Activated T-helper 17 cell treated with anti-CD3 and anti-CD28 coated beads, Interleukin-2, amount 50 U/mL, for 72 hours (primary cell): ENCODE measurements at regions not wholly inside any gene's neighbourhood (a gene's known extent, or its start where the extent isn't known, plus 50 kb on each side); places are given as distances from the start of the nearest gene placed in this dataset.

ENCODE experiments used
- ATAC-seq: fragments of 150-1000 bp; cut with Tn5 transposase; replicated peaks from 2 replicates; pipeline ENCODE4 v1.10.0; 2021; ENCODE audit warnings: mild to moderate bottlenecking, moderate library complexity
- H3K27ac Mint-ChIP-seq: one replicate; pipeline ENCODE4 v1.8.0; 2022; ENCODE audit warnings: mixed read lengths
- H3K27me3 Mint-ChIP-seq: one replicate; pipeline ENCODE4 v1.8.0; 2022; ENCODE audit warnings: mixed read lengths
- H3K36me3 Mint-ChIP-seq: one replicate; pipeline ENCODE4 v1.8.0; 2022; ENCODE audit warnings: low read depth, mild to moderate bottlenecking, mixed read lengths
- H3K4me1 Mint-ChIP-seq: one replicate; pipeline ENCODE4 v1.8.0; 2022; ENCODE audit warnings: mixed read lengths
- H3K4me3 Mint-ChIP-seq: one replicate; pipeline ENCODE4 v1.8.0; 2022; ENCODE audit warnings: mild to moderate bottlenecking, mixed read lengths
- H3K9me3 Mint-ChIP-seq: one replicate; pipeline ENCODE4 v1.8.0; 2022; ENCODE audit warnings: mixed read lengths

GRCh38 chr15:31164573-31164912, 63.0 kb upstream of the TRPM1 start:
- H3K4me3 Mint-ChIP-seq, result no peak overlapping the region
- no peak for ATAC-seq
- H3K9me3 Mint-ChIP-seq, result no peaks in the 10 kb centered on the region
- no peaks in the 10 kb centered on the region for H3K36me3 Mint-ChIP-seq
- H3K27me3 Mint-ChIP-seq, result no peaks in the 10 kb centered on the region
- H3K27ac Mint-ChIP-seq, result no peak overlapping the region
- H3K4me1 Mint-ChIP-seq, result peaks cover 18% of the 10 kb centered on the region

- Mint-ChIP-seq H3K4me1 (peaks cover 18% of the 10 kb centered on the region), H3K27me3 (no peaks in the 10 kb centered on the region), H3K9me3 (no peaks in the 10 kb centered on the region), H3K27ac (no peak overlapping the region), H3K4me3 (no peak overlapping the region), H3K36me3 (no peaks in the 10 kb centered on the region)
- ATAC-seq, result no peak
These were observed 68.0 kb upstream of the TRPM1 start for GRCh38 chr15:31169558-31169957.

DNA sequence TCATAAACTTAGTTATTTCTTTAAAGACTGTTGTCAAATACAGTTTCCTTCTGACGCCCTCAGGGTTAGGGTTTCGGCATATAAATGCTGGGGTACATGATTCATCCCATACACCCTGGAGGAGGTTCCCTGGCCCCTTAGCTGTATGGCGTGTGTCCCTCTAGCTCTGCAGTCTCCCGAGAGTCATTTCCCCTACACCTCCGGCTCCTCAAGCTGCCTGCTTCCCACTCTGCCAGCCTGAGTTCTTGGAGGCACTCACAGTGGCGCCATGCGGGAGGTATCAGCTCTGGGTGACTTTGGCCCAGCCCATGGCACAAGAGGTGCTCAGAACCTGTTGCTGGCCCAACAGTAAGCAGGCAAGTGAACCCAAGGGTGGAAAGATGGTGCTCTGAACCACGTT, 70.2 kb upstream of the TRPM1 start:
- ATAC-seq, result no peak
- Mint-ChIP-seq H3K27ac (no peak overlapping the region), H3K9me3 (no peaks in the 10 kb centered on the region), H3K27me3 (no peaks in the 10 kb centered on the region), H3K4me1 (peaks cover 14% of the 10 kb centered on the region), H3K36me3 (no peaks in the 10 kb centered on the region), H3K4me3 (no peak overlapping the region)

- no peaks in the 10 kb centered on the region for H3K27me3 Mint-ChIP-seq
- H3K27ac Mint-ChIP-seq, result no peak overlapping the region
- H3K4me3 Mint-ChIP-seq, result no peak overlapping the region
- peaks cover 9% of the 10 kb centered on the region for H3K4me1 Mint-ChIP-seq
- no peaks in the 10 kb centered on the region for H3K9me3 Mint-ChIP-seq
- no peaks in the 10 kb centered on the region for H3K36me3 Mint-ChIP-seq
- ATAC-seq, result no peak
These were observed 71.1 kb upstream of the TRPM1 start for GRCh38 chr15:31172606-31173005.

DNA sequence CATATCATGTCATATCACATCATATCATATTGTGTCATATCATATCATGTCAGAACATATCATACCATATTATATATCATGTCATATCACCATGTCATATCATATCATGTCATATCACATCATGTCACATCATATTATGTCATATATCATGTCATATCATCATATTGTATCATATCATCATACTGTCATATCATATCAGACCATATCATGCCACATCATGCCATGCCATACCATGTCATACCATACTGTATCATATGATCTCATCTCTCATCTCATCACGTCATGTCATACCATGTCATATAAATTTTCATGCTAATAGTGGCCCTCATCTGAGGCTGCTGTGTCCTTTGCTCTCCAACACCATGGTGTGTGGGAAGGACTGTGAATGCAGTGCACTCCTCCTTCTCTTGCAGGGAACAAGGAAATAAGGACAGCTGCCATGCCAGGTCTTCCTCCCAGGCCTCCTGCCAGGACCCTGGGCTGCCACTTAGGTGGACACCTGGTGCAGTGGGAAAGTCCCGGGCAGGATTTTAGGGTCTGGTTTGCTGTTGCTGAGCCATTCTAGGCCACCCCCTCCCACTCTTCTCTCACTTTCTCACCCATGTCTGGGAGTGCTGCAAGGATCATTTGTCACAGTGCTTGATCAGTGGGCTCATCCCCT, 72.4 kb upstream of the TRPM1 start:
- no peak for ATAC-seq
- H3K27me3 Mint-ChIP-seq, result no peaks in the 10 kb centered on the region
- H3K27ac Mint-ChIP-seq, result no peak overlapping the region
- H3K4me1 Mint-ChIP-seq, result peaks cover 10% of the 10 kb centered on the region
- H3K9me3 Mint-ChIP-seq, result no peaks in the 10 kb centered on the region
- H3K36me3 Mint-ChIP-seq, result no peaks in the 10 kb centered on the region
- H3K4me3 Mint-ChIP-seq, result no peak overlapping the region

- H3K4me3 Mint-ChIP-seq, result no peak overlapping the region
- no peak for ATAC-seq
These were observed 74.0 kb upstream of the TRPM1 start for GRCh38 chr15:31175484-31175883.

GRCh38 chr15:31177951-31178350, 76.4 kb upstream of the TRPM1 start:
- Mint-ChIP-seq H3K4me1 (peaks cover 19% of the 10 kb centered on the region), H3K27me3 (no peaks in the 10 kb centered on the region), H3K9me3 (no peaks in the 10 kb centered on the region), H3K36me3 (no peaks in the 10 kb centered on the region), H3K27ac (peak overlapping the region; percentile 28), H3K4me3 (peak overlapping the region; percentile 28)
- ATAC-seq, result peak; percentile 74

More at GRCh38 chr15:31175484-31175883, 74.0 kb upstream of the TRPM1 start:
- no peaks in the 10 kb centered on the region for H3K9me3 Mint-ChIP-seq
- H3K27ac Mint-ChIP-seq, result no peak overlapping the region
- H3K36me3 Mint-ChIP-seq, result no peaks in the 10 kb centered on the region
- no peaks in the 10 kb centered on the region for H3K27me3 Mint-ChIP-seq
- peaks cover 19% of the 10 kb centered on the region for H3K4me1 Mint-ChIP-seq

DNA sequence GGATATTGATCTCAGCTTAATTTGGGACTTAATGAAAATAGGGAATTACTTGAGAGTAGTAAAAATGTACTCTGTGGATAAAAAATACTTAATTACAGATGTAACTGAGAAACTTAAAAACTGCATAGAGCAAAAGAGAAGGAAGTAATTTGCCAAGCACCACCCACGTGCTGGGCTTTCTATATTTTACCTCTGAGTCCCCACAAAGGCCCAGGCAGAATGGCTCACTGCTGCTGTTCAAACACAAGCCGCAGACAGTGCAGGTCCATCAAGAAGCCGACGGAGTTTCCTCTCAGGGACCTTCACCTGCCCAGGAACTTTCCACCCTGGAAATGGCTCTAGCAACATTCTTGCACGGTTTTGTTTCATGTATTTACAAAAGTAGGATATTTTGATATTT, 77.2 kb upstream of the TRPM1 start:
- Mint-ChIP-seq H3K9me3 (no peaks in the 10 kb centered on the region), H3K27me3 (no peaks in the 10 kb centered on the region), H3K4me3 (peak overlapping the region; percentile 28), H3K4me1 (peaks cover 19% of the 10 kb centered on the region), H3K27ac (peak overlapping the region; percentile 28), H3K36me3 (no peaks in the 10 kb centered on the region)
- ATAC-seq, result peak; percentile 62

DNA sequence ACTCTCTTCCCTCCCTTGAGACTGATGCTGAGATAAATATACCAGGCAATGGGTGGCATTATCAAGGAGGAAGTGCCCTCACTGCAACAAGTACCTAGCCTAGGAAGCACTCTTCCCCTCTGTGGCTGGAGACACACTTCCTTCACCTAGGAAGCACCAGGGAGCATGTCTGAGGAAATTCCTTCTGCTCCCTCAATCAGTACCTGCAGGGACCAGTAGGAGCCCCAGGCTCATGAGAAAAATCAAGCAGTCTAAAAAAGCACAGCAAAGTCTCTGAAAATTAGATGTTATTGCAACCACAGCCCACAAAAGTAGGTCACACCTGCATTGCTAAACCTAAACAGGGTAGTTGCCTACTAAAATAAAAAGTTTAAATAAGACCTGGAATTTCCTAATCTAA, 78.2 kb upstream of the TRPM1 start:
- H3K9me3 Mint-ChIP-seq, result no peaks in the 10 kb centered on the region
- peak overlapping the region; percentile 28 for H3K27ac Mint-ChIP-seq
- peaks cover 19% of the 10 kb centered on the region for H3K4me1 Mint-ChIP-seq
- ATAC-seq, result peak; percentile 28
- H3K4me3 Mint-ChIP-seq, result peak overlapping the region; percentile 28
- H3K27me3 Mint-ChIP-seq, result no peaks in the 10 kb centered on the region
- H3K36me3 Mint-ChIP-seq, result no peaks in the 10 kb centered on the region

DNA sequence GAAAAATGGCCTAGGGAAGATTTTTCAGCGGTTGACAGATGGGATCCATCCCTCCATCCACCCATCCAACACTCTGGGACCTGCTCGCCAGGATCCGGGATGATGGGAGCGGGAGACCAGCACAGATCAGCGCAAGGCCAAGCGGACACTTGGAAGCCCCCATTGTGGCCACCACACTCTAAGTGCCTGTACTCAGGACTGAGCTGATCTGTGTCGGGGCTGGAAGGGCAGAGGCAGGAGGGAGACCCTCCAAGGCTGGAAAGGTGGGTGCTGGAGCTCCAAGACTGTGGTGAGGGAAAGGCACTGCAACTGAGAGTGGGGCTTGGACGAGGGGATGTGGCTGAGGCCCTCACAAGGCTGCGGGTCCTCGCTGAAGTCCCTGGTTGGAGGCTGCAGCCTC, 91.8 kb upstream of the TRPM1 start:
- no peaks in the 10 kb centered on the region for H3K36me3 Mint-ChIP-seq
- no peak for ATAC-seq
- H3K27ac Mint-ChIP-seq, result no peak overlapping the region
- H3K4me3 Mint-ChIP-seq, result no peak overlapping the region
- H3K4me1 Mint-ChIP-seq, result no peaks in the 10 kb centered on the region
- no peaks in the 10 kb centered on the region for H3K27me3 Mint-ChIP-seq
- peaks cover 9% of the 10 kb centered on the region for H3K9me3 Mint-ChIP-seq

GRCh38 chr15:31195871-31196270, 94.3 kb upstream of the TRPM1 start:
- Mint-ChIP-seq H3K4me1 (peaks cover 5% of the 10 kb centered on the region), H3K27ac (no peak overlapping the region), H3K27me3 (no peaks in the 10 kb centered on the region), H3K9me3 (no peaks in the 10 kb centered on the region), H3K4me3 (no peak overlapping the region), H3K36me3 (no peaks in the 10 kb centered on the region)
- ATAC-seq, result no peak

DNA sequence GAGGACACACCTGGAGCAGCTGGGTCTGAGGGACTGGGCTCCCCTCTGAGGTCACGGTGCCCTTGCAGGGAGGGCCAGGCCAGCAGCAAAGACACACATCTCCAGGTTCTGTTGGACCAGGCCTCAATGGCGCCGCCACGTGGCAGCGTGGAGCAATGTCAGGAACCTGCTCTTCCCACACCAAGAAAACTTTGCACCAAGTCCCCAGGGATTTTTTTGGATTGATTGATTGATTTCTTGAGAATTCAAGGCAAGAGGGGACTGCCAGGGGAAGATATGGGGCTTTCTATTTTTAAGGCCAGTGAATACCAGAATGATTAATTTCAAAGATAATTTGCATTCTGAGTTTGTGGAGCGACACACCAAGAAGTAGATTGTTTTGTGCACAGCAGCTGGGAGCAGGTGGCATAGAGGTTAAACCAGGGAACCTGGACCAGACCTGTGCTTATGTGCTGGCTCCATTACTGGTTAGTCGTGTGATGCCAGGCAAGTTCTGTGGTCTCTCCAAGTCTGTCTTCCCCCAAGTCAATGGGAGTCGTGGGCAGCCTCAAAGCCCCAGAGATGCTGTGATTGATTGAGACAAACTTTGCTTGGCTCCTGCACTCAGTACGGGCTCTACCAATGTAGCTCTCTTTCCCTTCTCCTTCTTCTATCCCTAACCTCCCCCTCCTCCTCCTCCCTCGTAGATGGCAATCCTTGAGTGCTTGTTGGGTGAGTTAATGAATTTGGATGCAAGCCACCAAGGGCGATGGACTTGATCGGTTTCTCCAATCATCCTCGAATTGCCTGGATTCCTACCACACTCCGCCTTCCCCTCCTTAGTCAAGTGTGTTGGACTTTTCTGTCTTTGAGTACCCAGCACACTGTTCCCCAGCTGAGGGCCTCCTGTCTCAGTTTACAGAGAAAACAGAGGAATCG, 96.2 kb upstream of the TRPM1 start:
- H3K4me3 Mint-ChIP-seq, result no peak overlapping the region
- peak; percentile 76 for ATAC-seq
- peak overlapping the region; percentile 31 for H3K27ac Mint-ChIP-seq
- peaks cover 5% of the 10 kb centered on the region for H3K4me1 Mint-ChIP-seq
- no peaks in the 10 kb centered on the region for H3K27me3 Mint-ChIP-seq
- no peaks in the 10 kb centered on the region for H3K36me3 Mint-ChIP-seq
- H3K9me3 Mint-ChIP-seq, result no peaks in the 10 kb centered on the region

DNA sequence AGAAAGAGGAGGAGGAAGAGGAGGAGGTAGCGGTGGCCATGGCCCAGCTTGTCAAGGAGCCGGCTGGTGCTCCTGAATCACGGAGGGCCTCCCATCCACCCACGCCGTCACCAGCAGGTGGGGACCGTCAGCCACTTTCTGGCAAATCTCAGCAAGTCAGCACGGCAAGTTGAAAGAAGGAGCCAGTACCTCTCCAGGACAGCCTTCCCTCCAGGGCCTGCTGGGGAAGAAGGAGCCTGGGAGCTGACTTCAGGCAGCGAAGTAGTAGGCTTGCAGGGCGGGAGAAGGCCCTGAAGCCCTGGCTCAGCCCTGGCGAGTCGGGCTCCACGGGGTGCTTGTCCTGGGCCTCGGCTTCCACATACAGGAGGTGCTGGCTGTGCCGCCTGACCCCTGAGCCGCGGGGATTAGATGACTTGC, 99.2 kb upstream of the TRPM1 start:
- H3K4me1 Mint-ChIP-seq, result peaks cover 5% of the 10 kb centered on the region
- H3K9me3 Mint-ChIP-seq, result no peaks in the 10 kb centered on the region
- ATAC-seq, result peak; percentile 68
- no peaks in the 10 kb centered on the region for H3K27me3 Mint-ChIP-seq
- H3K27ac Mint-ChIP-seq, result peak overlapping the region; percentile 66
- H3K36me3 Mint-ChIP-seq, result no peaks in the 10 kb centered on the region
- no peak overlapping the region for H3K4me3 Mint-ChIP-seq

GRCh38 chr15:31202953-31203352, 101.4 kb upstream of the TRPM1 start:
- peak; percentile 48 for ATAC-seq
- H3K4me1 Mint-ChIP-seq, result peaks cover 10% of the 10 kb centered on the region

GRCh38 chr15:31203999-31204398, 102.5 kb upstream of the TRPM1 start:
- Mint-ChIP-seq H3K36me3 (no peaks in the 10 kb centered on the region), H3K4me1 (peaks cover 10% of the 10 kb centered on the region), H3K27me3 (no peaks in the 10 kb centered on the region), H3K27ac (no peak overlapping the region), H3K4me3 (no peak overlapping the region), H3K9me3 (no peaks in the 10 kb centered on the region)
- ATAC-seq, result no peak

More at GRCh38 chr15:31202953-31203352, 101.4 kb upstream of the TRPM1 start:
- Mint-ChIP-seq H3K4me3 (no peak overlapping the region), H3K27ac (no peak overlapping the region), H3K9me3 (no peaks in the 10 kb centered on the region), H3K36me3 (no peaks in the 10 kb centered on the region), H3K27me3 (no peaks in the 10 kb centered on the region)
